Type B pancreatic cell (in vitro differentiated cells): ENCODE measurements at regions not wholly inside any gene's neighbourhood (a gene's known extent, or its start where the extent isn't known, plus 50 kb on each side); places are given as distances from the start of the nearest gene placed in this dataset.
A peak's percentile ranks its signal among the peaks of the same experiment; 100 is the strongest.

ENCODE experiments used
- DNase-seq: peaks from one replicate; pipeline ENCODE4 v3.0.0; 2021; ENCODE audit warnings: mixed read lengths; ENCODE audit not compliant: unreplicated experiment; ENCODE audit errors: extremely low spot score
- H3K27ac Mint-ChIP-seq: 2 replicates; pipeline ENCODE4 v1.8.0; 2021; ENCODE audit warnings: mild to moderate bottlenecking, mixed read lengths
- H3K27me3 Mint-ChIP-seq: 2 replicates; pipeline ENCODE4 v1.8.0; 2021; ENCODE audit warnings: mixed read lengths
- H3K36me3 Mint-ChIP-seq: 2 replicates; pipeline ENCODE4 v1.8.0; 2021; ENCODE audit warnings: mixed read lengths
- H3K4me1 Mint-ChIP-seq: one replicate; pipeline ENCODE4 v1.8.0; 2021; ENCODE audit warnings: mixed read lengths; ENCODE audit not compliant: unreplicated experiment
- H3K4me3 Mint-ChIP-seq: 2 replicates; pipeline ENCODE4 v1.8.0; 2021; ENCODE audit warnings: mild to moderate bottlenecking, mixed read lengths
- H3K9me3 Mint-ChIP-seq: 2 replicates; pipeline ENCODE4 v1.8.0; 2021; ENCODE audit warnings: mixed read lengths
- TF ChIP-seq, protein P1 (sequence below): fragments of 200-600 bp; sonication (generic); conservative IDR thresholded peaks from 2 replicates; pipeline ENCODE4 v1.5.0; 2021; ENCODE audit warnings: antibody characterized with exemption, mild to moderate bottlenecking

DNA sequence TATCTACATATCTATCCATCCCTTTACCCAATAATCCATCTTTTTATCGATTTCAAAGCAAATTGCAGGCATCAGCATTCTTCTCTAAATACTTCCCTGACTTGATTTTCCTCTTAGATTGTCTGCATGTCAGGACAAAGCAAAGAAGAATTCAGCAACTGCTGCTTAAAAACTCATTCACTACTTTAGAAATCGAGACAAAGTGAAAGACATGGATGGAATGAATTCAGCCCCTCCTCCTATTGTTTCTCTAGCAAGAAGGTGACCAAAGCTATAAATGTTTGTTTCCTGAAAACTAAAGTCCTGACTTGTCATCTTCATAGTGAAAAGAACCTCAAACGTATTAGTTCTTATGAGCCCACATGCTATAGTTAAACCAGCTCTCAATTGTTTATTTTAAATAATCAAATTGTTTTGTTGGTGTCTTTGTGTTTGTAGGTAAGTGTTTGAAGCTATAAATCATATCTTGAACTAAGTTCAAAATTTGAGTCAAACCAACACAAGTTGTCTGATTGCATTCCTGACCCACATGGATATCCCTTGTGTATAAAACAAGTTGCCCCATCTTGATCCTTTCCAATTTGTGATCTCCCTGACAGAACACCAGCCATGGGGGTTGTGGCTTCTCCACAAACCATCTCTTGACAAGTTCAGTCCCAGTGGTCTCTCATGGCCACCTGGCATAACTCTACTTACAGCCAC lies 58.6 kb upstream of the ARHGAP5 start:
- H3K27me3 Mint-ChIP-seq = no peaks in the 10 kb centered on the region
- TF ChIP-seq, protein P1, sequence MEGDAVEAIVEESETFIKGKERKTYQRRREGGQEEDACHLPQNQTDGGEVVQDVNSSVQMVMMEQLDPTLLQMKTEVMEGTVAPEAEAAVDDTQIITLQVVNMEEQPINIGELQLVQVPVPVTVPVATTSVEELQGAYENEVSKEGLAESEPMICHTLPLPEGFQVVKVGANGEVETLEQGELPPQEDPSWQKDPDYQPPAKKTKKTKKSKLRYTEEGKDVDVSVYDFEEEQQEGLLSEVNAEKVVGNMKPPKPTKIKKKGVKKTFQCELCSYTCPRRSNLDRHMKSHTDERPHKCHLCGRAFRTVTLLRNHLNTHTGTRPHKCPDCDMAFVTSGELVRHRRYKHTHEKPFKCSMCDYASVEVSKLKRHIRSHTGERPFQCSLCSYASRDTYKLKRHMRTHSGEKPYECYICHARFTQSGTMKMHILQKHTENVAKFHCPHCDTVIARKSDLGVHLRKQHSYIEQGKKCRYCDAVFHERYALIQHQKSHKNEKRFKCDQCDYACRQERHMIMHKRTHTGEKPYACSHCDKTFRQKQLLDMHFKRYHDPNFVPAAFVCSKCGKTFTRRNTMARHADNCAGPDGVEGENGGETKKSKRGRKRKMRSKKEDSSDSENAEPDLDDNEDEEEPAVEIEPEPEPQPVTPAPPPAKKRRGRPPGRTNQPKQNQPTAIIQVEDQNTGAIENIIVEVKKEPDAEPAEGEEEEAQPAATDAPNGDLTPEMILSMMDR = no peak
- no peak for DNase-seq
- peaks cover 38% of the 10 kb centered on the region for H3K4me1 Mint-ChIP-seq
- peak overlapping the region; percentile 89 for H3K27ac Mint-ChIP-seq
- no peaks in the 10 kb centered on the region for H3K36me3 Mint-ChIP-seq
- peak overlapping the region; percentile 46 for H3K4me3 Mint-ChIP-seq
- H3K9me3 Mint-ChIP-seq = peaks cover 4% of the 10 kb centered on the region

GRCh38 chr14:32019276-32019675 lies 57.8 kb upstream of the ARHGAP5 start:
- no peak for DNase-seq
- peak overlapping the region; percentile 21 for H3K4me3 Mint-ChIP-seq
- H3K4me1 Mint-ChIP-seq = peaks cover 32% of the 10 kb centered on the region
- peaks cover 4% of the 10 kb centered on the region for H3K9me3 Mint-ChIP-seq
- H3K27me3 Mint-ChIP-seq = no peaks in the 10 kb centered on the region
- peak overlapping the region; percentile 89 for H3K27ac Mint-ChIP-seq
- no peaks in the 10 kb centered on the region for H3K36me3 Mint-ChIP-seq
- TF ChIP-seq, protein P1 = no peak

DNA sequence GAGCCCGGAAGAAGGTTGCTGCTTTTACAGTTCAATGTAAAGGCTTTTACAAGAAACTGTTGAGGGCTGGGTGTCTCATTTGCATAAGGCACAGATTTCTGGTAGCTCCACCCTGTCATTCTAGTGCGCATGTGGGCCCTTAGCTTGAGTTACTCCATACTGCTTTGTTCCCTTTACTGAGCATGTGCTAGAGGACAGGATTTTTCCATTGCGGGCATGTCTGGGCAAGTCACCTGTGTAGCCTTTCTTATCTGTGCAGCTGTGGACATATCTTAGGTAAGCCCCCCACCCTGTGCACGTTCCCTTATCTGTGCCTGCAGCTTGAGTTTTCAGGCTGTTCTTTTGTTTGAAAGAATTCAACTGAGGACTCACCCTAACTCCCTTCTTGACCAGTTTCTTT lies 56.2 kb upstream of the ARHGAP5 start:
- DNase-seq = no peak
- H3K4me1 Mint-ChIP-seq = peaks cover 26% of the 10 kb centered on the region
- no peak overlapping the region for H3K4me3 Mint-ChIP-seq
- no peaks in the 10 kb centered on the region for H3K36me3 Mint-ChIP-seq
- TF ChIP-seq, protein P1 = no peak
- H3K27ac Mint-ChIP-seq = peak overlapping the region; percentile 53
- peaks cover 4% of the 10 kb centered on the region for H3K9me3 Mint-ChIP-seq
- no peaks in the 10 kb centered on the region for H3K27me3 Mint-ChIP-seq

DNA sequence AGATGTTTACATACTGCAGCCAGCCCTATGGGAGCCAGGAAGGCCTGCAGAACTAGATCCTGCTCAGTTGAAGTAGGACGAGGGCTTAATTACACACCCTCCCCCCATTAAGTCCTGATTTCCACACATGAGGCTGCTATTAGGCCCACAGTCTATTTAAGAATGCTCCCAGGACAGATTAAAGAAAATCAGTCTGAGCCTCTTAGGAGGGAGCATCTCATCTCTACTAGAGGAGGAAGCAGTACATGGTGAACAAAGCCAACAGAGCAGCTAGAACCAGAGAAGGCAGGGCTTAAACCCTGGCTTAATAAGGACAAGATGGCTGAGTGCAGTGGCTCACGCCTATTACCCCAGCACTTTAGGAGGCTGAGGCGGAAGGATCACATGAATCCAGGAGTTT lies 55.8 kb upstream of the ARHGAP5 start:
- Mint-ChIP-seq H3K4me3 (no peak overlapping the region), H3K27me3 (no peaks in the 10 kb centered on the region), H3K27ac (peak overlapping the region; percentile 53), H3K36me3 (no peaks in the 10 kb centered on the region), H3K4me1 (peaks cover 26% of the 10 kb centered on the region), H3K9me3 (peaks cover 4% of the 10 kb centered on the region)
- DNase-seq = no peak
- TF ChIP-seq, protein P1 = no peak

DNA sequence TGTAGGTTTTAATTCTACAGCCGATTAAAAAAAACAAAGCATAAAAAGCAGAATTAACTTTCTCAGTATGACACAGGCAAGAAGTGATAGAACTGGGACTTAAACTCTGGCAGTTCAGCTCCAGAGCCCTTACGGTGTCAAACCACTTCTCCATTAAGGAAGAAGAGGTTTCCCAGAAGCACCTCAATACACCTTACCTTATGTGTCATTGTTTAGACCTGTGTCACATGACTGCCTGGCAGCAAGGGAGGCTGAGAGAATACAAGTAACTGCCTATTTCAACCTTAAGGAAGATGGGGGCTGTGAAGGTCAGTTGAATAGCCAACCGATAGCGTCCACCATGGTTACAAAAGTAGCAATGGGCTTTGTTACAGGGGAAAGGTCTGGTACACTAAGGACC lies 54.6 kb upstream of the ARHGAP5 start:
- Mint-ChIP-seq H3K27ac (no peak overlapping the region), H3K4me1 (peaks cover 26% of the 10 kb centered on the region), H3K27me3 (no peaks in the 10 kb centered on the region), H3K4me3 (no peak overlapping the region), H3K9me3 (peaks cover 4% of the 10 kb centered on the region), H3K36me3 (no peaks in the 10 kb centered on the region)
- DNase-seq = no peak
- TF ChIP-seq, protein P1 = no peak
